Hindlimb muscle (tissue), 1 donor: ENCODE measurements at regions not wholly inside any gene's neighbourhood (a gene's known extent, or its start where the extent isn't known, plus 50 kb on each side); places are given as distances from the start of the nearest gene placed in this dataset.

Source experiments
- DNase-seq: peaks from one replicate; pipeline ENCODE4 v3.0.0-alpha.2; 2013

GRCh38 chr4:126242679-126243390 lies 928.1 kb downstream of the FAT4 start:
- no peak for DNase-seq

GRCh38 chr4:126247409-126247808 lies 932.7 kb downstream of the FAT4 start:
- DNase-seq, result no peak

- DNase-seq, result no peak
Observed at GRCh38 chr4:126250006-126250405, 935.3 kb downstream of the FAT4 start.

- no peak for DNase-seq
Observed at GRCh38 chr4:126251169-126251568, 936.4 kb downstream of the FAT4 start.

- no peak for DNase-seq
Observed at GRCh38 chr4:126262665-126263064, 947.9 kb downstream of the FAT4 start.

GRCh38 chr4:126264839-126265238 lies 950.1 kb downstream of the FAT4 start:
- no peak for DNase-seq

GRCh38 chr4:126265888-126266287 lies 951.1 kb downstream of the FAT4 start:
- no peak for DNase-seq

- no peak for DNase-seq
Observed at GRCh38 chr4:126267689-126268088, 952.9 kb downstream of the FAT4 start.

GRCh38 chr4:126268106-126268505 lies 953.4 kb downstream of the FAT4 start:
- no peak for DNase-seq

GRCh38 chr4:126269106-126269505 lies 954.4 kb downstream of the FAT4 start:
- DNase-seq, result no peak

- DNase-seq, result no peak
Observed at GRCh38 chr4:126271292-126271691, 956.5 kb downstream of the FAT4 start.

GRCh38 chr4:126273746-126274145 lies 959.0 kb downstream of the FAT4 start:
- DNase-seq, result no peak

GRCh38 chr4:126291886-126292285 lies 977.1 kb downstream of the FAT4 start:
- DNase-seq, result no peak

GRCh38 chr4:126298271-126298670 lies 983.5 kb downstream of the FAT4 start:
- no peak for DNase-seq

- peak; percentile 5 for DNase-seq
Observed at GRCh38 chr4:126306152-126306869, 991.6 kb downstream of the FAT4 start.

- no peak for DNase-seq
Observed at GRCh38 chr4:126318376-126318775, 1003.6 kb downstream of the FAT4 start.

GRCh38 chr4:126328914-126329313 lies 1014.2 kb downstream of the FAT4 start:
- no peak for DNase-seq

- DNase-seq, result no peak
Observed at GRCh38 chr4:126338548-126338947, 1023.8 kb downstream of the FAT4 start.

GRCh38 chr4:126341927-126342326 lies 1027.2 kb downstream of the FAT4 start:
- DNase-seq, result no peak

- no peak for DNase-seq
Observed at GRCh38 chr4:126344472-126344871, 1029.7 kb downstream of the FAT4 start.

- DNase-seq, result no peak
Observed at GRCh38 chr4:126346654-126347053, 1031.9 kb downstream of the FAT4 start.

GRCh38 chr4:126354784-126355183 lies 1040.0 kb downstream of the FAT4 start:
- DNase-seq, result no peak

GRCh38 chr4:126358041-126358440 lies 1043.3 kb downstream of the FAT4 start:
- no peak for DNase-seq

GRCh38 chr4:126361287-126361686 lies 1046.5 kb downstream of the FAT4 start:
- DNase-seq, result no peak
